AG10803 (cell line): ENCODE measurements at regions not wholly inside any gene's neighbourhood (a gene's known extent, or its start where the extent isn't known, plus 50 kb on each side); places are given as distances from the start of the nearest gene placed in this dataset.

Source experiments
- DNase-seq: peaks from one replicate; pipeline ENCODE4 v3.0.0; 2010; ENCODE audit warnings: low read depth
- H3K4me3 ChIP-seq: 2 replicates; pipeline ENCODE4 v1.5.1; 2011; ENCODE audit warnings: mild to moderate bottlenecking, low read length, control low read depth
- CTCF ChIP-seq: conservative IDR thresholded peaks from 2 replicates; pipeline ENCODE4 v1.5.1; 2011; ENCODE audit warnings: mild to moderate bottlenecking, low read length, control low read depth, inconsistent platforms

- no peak overlapping the region for H3K4me3 ChIP-seq
- DNase-seq, result no peak
- no peak for TF ChIP-seq CTCF
Measured at GRCh38 chr5:88092958-88093605, 175.6 kb downstream of the TMEM161B start.

GRCh38 chr5:88092358-88092757, 176.3 kb downstream of the TMEM161B start:
- no peak for DNase-seq
- TF ChIP-seq CTCF, result no peak
- H3K4me3 ChIP-seq, result no peak overlapping the region

- no peak for TF ChIP-seq CTCF
- no peak for DNase-seq
- no peak overlapping the region for H3K4me3 ChIP-seq
Measured at GRCh38 chr5:88090506-88090905, 178.1 kb downstream of the TMEM161B start.

- no peak overlapping the region for H3K4me3 ChIP-seq
- DNase-seq, result no peak
- TF ChIP-seq CTCF, result no peak
Measured at GRCh38 chr5:88089719-88090390, 178.8 kb downstream of the TMEM161B start.

GRCh38 chr5:88085462-88085861, 183.2 kb downstream of the TMEM161B start:
- no peak for TF ChIP-seq CTCF
- H3K4me3 ChIP-seq, result no peak overlapping the region

GRCh38 chr5:88081877-88082276, 186.8 kb downstream of the TMEM161B start:
- DNase-seq, result no peak
- no peak overlapping the region for H3K4me3 ChIP-seq
- no peak for TF ChIP-seq CTCF

More at GRCh38 chr5:88085462-88085861, 183.2 kb downstream of the TMEM161B start:
- no peak for DNase-seq

GRCh38 chr5:88063813-88064212, 204.8 kb downstream of the TMEM161B start:
- TF ChIP-seq CTCF, result no peak
- no peak for DNase-seq
- H3K4me3 ChIP-seq, result no peak overlapping the region
